GM10248 (cell line): ENCODE measurements at regions not wholly inside any gene's neighbourhood (a gene's known extent, or its start where the extent isn't known, plus 50 kb on each side); places are given as distances from the start of the nearest gene placed in this dataset.

Source experiments
- CTCF ChIA-PET: fragments of 300-600 bp; sonication (Branson Sonifier 250); formaldehyde crosslinking; extraction: SDS; loops from one replicate; lab custom pipeline; 2021; ENCODE audit warnings: antibody characterized with exemption; lab: Yijun Ruan, JAX
- POLR2A ChIA-PET: fragments of 350-650 bp; sonication (Branson Sonifier 250); formaldehyde crosslinking; extraction: SDS; loops from one replicate; lab custom pipeline; 2020; ENCODE audit warnings: antibody characterized with exemption; lab: Yijun Ruan, JAX
- DNase-seq: peaks from one replicate; pipeline ENCODE4 v3.0.0; 2012; ENCODE audit errors: extremely low spot score
- CTCF ChIP-seq: IDR thresholded peaks from 2 replicates; pipeline ENCODE4 v1.5.1; 2012; ENCODE audit warnings: mild to moderate bottlenecking, low read depth; ENCODE audit errors: extremely low read depth, missing control alignments, control extremely low read depth

DNA sequence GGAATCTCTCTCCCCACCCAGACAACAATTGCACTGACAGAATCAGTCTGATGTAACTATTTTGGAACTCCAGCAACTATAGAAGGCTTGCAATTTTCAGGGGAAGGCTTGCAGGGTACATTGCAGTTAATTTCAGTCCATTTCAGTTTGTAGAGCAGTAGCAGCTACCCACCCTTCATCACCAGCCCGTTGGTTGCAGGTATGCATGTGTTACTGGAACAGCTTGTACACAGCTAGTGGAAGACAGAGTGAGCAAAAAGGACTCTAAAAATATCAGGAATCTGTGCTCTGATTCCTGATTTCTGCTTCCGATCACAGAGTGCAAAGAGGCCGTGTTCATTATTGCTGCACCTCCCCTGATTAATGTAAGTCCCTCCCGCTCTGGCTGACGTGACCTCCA lies 449.0 kb downstream of the NPHP4 start:
- no peak for TF ChIP-seq CTCF
- ChIA-PET CTCF (interaction anchor here (1.5 kb wide), 1 partner anchor 33 kb away, joined by 3 read pairs; no protein-coding TSS in a partner anchor), POLR2A (no interaction called here)
- no peak for DNase-seq

DNA sequence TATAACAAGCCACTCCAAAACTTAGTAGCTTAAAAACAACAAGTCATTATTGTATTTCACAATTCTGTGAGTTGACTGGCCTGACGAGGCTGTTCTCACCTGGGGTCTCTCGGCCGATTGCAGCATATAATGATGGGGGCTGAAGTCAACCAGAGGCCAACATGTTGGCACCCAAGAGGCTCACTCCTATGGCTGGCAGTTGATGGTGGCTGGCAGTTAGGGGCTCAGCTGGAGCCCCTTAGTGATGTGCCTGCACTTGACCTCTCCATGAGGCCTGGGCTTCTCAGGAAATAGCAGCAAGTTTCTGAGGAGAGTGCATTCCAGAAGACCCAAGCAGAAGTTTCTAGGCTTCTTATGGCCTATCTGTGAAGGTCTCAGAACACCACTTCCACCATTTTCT lies 459.4 kb downstream of the NPHP4 start:
- POLR2A ChIA-PET = no interaction called here
- DNase-seq = no peak
- CTCF ChIA-PET = no interaction called here
- no peak for TF ChIP-seq CTCF

- no peak for TF ChIP-seq CTCF
- POLR2A ChIA-PET = no interaction called here
- DNase-seq = no peak
- CTCF ChIA-PET = interaction anchor here (1.5 to 3.9 kb wide), 2 partner anchors 12 kb away, joined by 5 to 24 read pairs; no protein-coding TSS in a partner anchor
Measured at GRCh38 chr1:5526822-5527551, 465.2 kb downstream of the NPHP4 start.

DNA sequence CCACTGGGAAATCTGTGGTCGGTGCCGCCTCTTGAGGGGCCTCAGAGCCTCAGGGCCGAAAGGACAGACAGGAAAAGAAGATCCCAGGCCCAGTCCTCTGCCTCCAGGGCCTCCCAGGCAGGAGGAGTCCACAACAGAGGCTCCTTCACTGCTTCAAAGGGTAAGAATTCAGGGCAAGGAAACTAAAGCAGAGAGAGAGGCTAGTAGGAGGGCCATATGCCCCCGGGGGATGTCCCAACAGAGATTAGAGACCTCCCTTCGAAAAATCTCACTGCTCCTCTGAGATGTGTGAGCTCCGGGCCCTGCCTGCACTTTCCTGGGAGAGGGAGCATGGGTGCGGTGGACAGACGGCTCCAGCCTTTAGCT lies 465.9 kb downstream of the NPHP4 start:
- no peak for DNase-seq
- POLR2A ChIA-PET = no interaction called here
- CTCF ChIA-PET = interaction anchor here (1.6 to 3.9 kb wide), 2 partner anchors 12 to 16 kb away, joined by 7 to 24 read pairs; no protein-coding TSS in a partner anchor
- no peak for TF ChIP-seq CTCF

DNA sequence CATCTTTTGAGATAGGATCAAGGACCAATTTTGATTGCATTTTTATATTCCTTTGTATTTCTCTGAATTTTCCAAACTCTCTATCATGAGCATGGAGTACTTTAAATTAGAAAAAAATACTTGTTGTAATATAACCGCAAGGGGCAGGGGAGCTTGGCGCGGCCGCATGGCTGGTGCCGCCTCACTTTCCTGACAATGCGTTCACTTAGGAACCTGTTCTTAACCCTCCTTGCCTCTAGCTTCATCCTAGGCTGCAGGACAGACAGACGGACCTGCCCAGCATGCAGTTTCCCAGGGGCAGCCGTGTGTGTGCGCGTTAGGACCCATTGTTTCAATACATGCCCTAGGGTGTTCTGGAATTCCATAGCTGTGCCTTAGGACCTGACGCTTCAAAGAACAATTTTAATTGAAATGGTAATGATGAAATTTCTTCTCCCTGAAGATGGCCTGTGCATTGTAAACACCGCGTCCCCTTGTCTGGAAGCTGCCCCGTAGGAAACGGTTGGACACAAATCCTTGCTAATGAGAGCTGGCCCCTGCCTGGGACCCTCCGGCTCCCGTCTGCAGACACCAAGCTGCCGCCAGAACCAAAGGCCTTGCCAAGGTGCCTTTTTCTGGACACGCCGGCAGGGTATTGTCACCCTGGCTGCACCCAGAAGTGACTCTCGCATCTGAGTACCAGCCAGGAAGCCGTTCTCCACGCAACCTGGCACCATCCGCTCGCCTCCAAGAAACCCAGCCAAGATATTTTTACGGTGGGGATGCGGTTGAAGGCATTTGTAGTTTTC lies 466.4 kb downstream of the NPHP4 start:
- POLR2A ChIA-PET = no interaction called here
- CTCF ChIA-PET = interaction anchor here (1.6 to 3.9 kb wide), 2 partner anchors 11 to 15 kb away, joined by 7 to 24 read pairs; no protein-coding TSS in a partner anchor
- no peak for TF ChIP-seq CTCF
- DNase-seq = no peak

- TF ChIP-seq CTCF = no peak
- POLR2A ChIA-PET = no interaction called here
- no peak for DNase-seq
- CTCF ChIA-PET = interaction anchor here (0.9 to 1.8 kb wide), 4 partner anchors 11 to 223 kb away, joined by 3 to 4 read pairs (median 3); no protein-coding TSS in a partner anchor
Measured at GRCh38 chr1:5522531-5523145, 469.6 kb downstream of the NPHP4 start.
